Stimulated activated CD8-positive, alpha-beta memory T cell treated with anti-CD3 and anti-CD28 coated beads, Interleukin-12 subunit alpha, Interleukin-12 subunit beta, amount 100 ng/mL, for 24 hours (primary cell): ENCODE measurements at regions not wholly inside any gene's neighbourhood (a gene's known extent, or its start where the extent isn't known, plus 50 kb on each side); places are given as distances from the start of the nearest gene placed in this dataset.

Source experiments
- DNase-seq: peaks from one replicate; pipeline ENCODE4 v3.0.0-alpha.2; 2020; ENCODE audit errors: extremely low read depth

GRCh38 chr12:124489915-124490583 lies 77.4 kb downstream of the NCOR2 start:
- no peak for DNase-seq

- no peak for DNase-seq
These were observed 78.2 kb downstream of the NCOR2 start for GRCh38 chr12:124489220-124489619.

GRCh38 chr12:124488520-124488919 lies 78.9 kb downstream of the NCOR2 start:
- DNase-seq, result no peak

GRCh38 chr12:124487834-124488165 lies 79.6 kb downstream of the NCOR2 start:
- DNase-seq, result no peak

- no peak for DNase-seq
These were observed 80.2 kb downstream of the NCOR2 start for GRCh38 chr12:124487066-124487833.

GRCh38 chr12:124486346-124486963 lies 81.0 kb downstream of the NCOR2 start:
- DNase-seq, result no peak

- DNase-seq, result no peak
These were observed 82.0 kb downstream of the NCOR2 start for GRCh38 chr12:124485371-124485770.

- DNase-seq, result no peak
These were observed 82.9 kb downstream of the NCOR2 start for GRCh38 chr12:124484526-124484953.

GRCh38 chr12:124484067-124484466 lies 83.3 kb downstream of the NCOR2 start:
- no peak for DNase-seq

- no peak for DNase-seq
These were observed 84.3 kb downstream of the NCOR2 start for GRCh38 chr12:124482901-124483799.

GRCh38 chr12:124482567-124482893 lies 84.9 kb downstream of the NCOR2 start:
- no peak for DNase-seq

- DNase-seq, result no peak
These were observed 85.4 kb downstream of the NCOR2 start for GRCh38 chr12:124481772-124482566.

GRCh38 chr12:124481257-124481750 lies 86.1 kb downstream of the NCOR2 start:
- DNase-seq, result no peak

GRCh38 chr12:124480469-124481256 lies 86.7 kb downstream of the NCOR2 start:
- DNase-seq, result no peak

- DNase-seq, result no peak
These were observed 87.5 kb downstream of the NCOR2 start for GRCh38 chr12:124479680-124480468.

GRCh38 chr12:124478985-124479645 lies 88.3 kb downstream of the NCOR2 start:
- DNase-seq, result no peak

- no peak for DNase-seq
These were observed 89.0 kb downstream of the NCOR2 start for GRCh38 chr12:124478416-124478815.

GRCh38 chr12:124477107-124477915 lies 90.1 kb downstream of the NCOR2 start:
- no peak for DNase-seq
